GM23338 (cell line): ENCODE measurements at regions not wholly inside any gene's neighbourhood (a gene's known extent, or its start where the extent isn't known, plus 50 kb on each side); places are given as distances from the start of the nearest gene placed in this dataset.

Source experiments
- ATAC-seq: fragments of 200-7000 bp; cut with Tn5 transposase; 3 replicates; pipeline ENCODE4 v1.9.1; 2020
- DNase-seq: peaks from one replicate; pipeline ENCODE4 v3.0.0-alpha.2; 2015; ENCODE audit warnings: low spot score
- H2AFZ ChIP-seq: fragments of 200-600 bp; sonication (generic); 2 replicates; pipeline ENCODE4 v1.8.0; 2016; ENCODE audit warnings: antibody characterized with exemption, mild to moderate bottlenecking, moderate library complexity
- H3F3A ChIP-seq: fragments of 200-600 bp; sonication (generic); replicated peaks from 2 replicates; pipeline ENCODE4 v1.8.0; 2017; ENCODE audit warnings: antibody characterized with exemption, mixed run types, low read depth
- H3K27ac ChIP-seq: fragments of 200-600 bp; sonication (generic); 2 replicates; pipeline ENCODE4 v1.6.1; 2016; ENCODE audit warnings: low read depth
- H3K27me3 ChIP-seq: fragments of 200-600 bp; sonication (generic); 2 replicates; pipeline ENCODE4 v1.8.0; 2016; ENCODE audit warnings: mild to moderate bottlenecking, mixed run types, moderate library complexity; ENCODE audit not compliant: insufficient read depth
- H3K36me3 ChIP-seq: fragments of 200-600 bp; sonication (generic); 2 replicates; pipeline ENCODE4 v1.8.0; 2016; ENCODE audit warnings: mild to moderate bottlenecking; ENCODE audit not compliant: insufficient read depth
- H3K4me1 ChIP-seq: fragments of 200-600 bp; sonication (generic); 2 replicates; pipeline ENCODE4 v1.8.0; 2016; ENCODE audit warnings: mild to moderate bottlenecking, moderate library complexity; ENCODE audit not compliant: insufficient read depth
- H3K4me2 ChIP-seq: fragments of 200-600 bp; sonication (generic); 2 replicates; pipeline ENCODE4 v1.7.1; 2017; ENCODE audit warnings: mixed run types
- H3K4me3 ChIP-seq: fragments of 200-600 bp; sonication (generic); 2 replicates; pipeline ENCODE4 v1.6.1; 2016; ENCODE audit warnings: mixed run types
- H3K79me2 ChIP-seq: fragments of 200-600 bp; sonication (generic); replicated peaks from 2 replicates; pipeline ENCODE4 v1.8.0; 2017; ENCODE audit warnings: mild to moderate bottlenecking; ENCODE audit not compliant: insufficient read depth
- H3K9me2 ChIP-seq: fragments of 200-600 bp; sonication (generic); 2 replicates; pipeline ENCODE4 v1.8.0; 2017; ENCODE audit not compliant: insufficient read depth
- H4K20me1 ChIP-seq: fragments of 200-600 bp; sonication (generic); replicated peaks from 2 replicates; pipeline ENCODE4 v1.8.0; 2017; ENCODE audit warnings: mild to moderate bottlenecking; ENCODE audit not compliant: insufficient read depth
- H3K27ac Mint-ChIP-seq: 2 replicates; pipeline ENCODE4 v1.8.0; 2020; ENCODE audit warnings: inconsistent platforms, mild to moderate bottlenecking, moderate library complexity, mixed read lengths
- H3K27me3 Mint-ChIP-seq: 3 replicates; pipeline ENCODE4 v1.8.0; 2022; ENCODE audit warnings: low read depth, mild to moderate bottlenecking, moderate library complexity, mixed read lengths, inconsistent platforms; ENCODE audit not compliant: insufficient read depth, poor library complexity
- H3K36me3 Mint-ChIP-seq: 3 replicates; pipeline ENCODE4 v1.8.0; 2021; ENCODE audit warnings: low read depth, mild to moderate bottlenecking, inconsistent platforms, moderate library complexity, mixed read lengths
- H3K4me1 Mint-ChIP-seq: 3 replicates; pipeline ENCODE4 v1.8.0; 2020; ENCODE audit warnings: mild to moderate bottlenecking, inconsistent platforms, mixed read lengths
- H3K4me3 Mint-ChIP-seq: 3 replicates; pipeline ENCODE4 v1.8.0; 2021; ENCODE audit warnings: moderate library complexity, mild to moderate bottlenecking, inconsistent platforms, mixed read lengths
- H3K9me3 Mint-ChIP-seq: 3 replicates; pipeline ENCODE4 v1.8.0; 2020; ENCODE audit warnings: moderate library complexity, mild to moderate bottlenecking, inconsistent platforms, mixed read lengths
- CREB1 ChIP-seq: fragments of 250-450 bp; sonication (Bioruptor Pico); IDR thresholded peaks from 2 replicates; pipeline ENCODE4 v1.5.0; 2020; ENCODE audit warnings: low read depth, mild to moderate bottlenecking, moderate library complexity
- EZH2 ChIP-seq: fragments of 200-600 bp; sonication (generic); IDR thresholded peaks from one replicate; pipeline ENCODE4 v1.8.0; 2017; ENCODE audit warnings: antibody characterized with exemption, mild to moderate bottlenecking, low read depth; ENCODE audit not compliant: unreplicated experiment
- EZH2phosphoT487 ChIP-seq: fragments of 200-600 bp; sonication (generic); IDR thresholded peaks from one replicate; pipeline ENCODE4 v1.8.1; 2018; ENCODE audit warnings: antibody characterized with exemption; ENCODE audit not compliant: unreplicated experiment
- JUNB ChIP-seq: IDR thresholded peaks from one replicate; pipeline ENCODE4 v1.6.1; 2016; ENCODE audit warnings: antibody characterized with exemption; ENCODE audit not compliant: unreplicated experiment
- POLR2AphosphoS5 ChIP-seq: IDR thresholded peaks from 2 replicates; pipeline ENCODE4 v1.6.1; 2016; ENCODE audit warnings: antibody characterized with exemption, low read depth
- STAT1 ChIP-seq: IDR thresholded peaks from one replicate; pipeline ENCODE4 v1.6.1; 2016; ENCODE audit warnings: antibody characterized with exemption; ENCODE audit not compliant: unreplicated experiment
- ZNF114 ChIP-seq: fragments of 250-450 bp; sonication (Bioruptor Pico); IDR thresholded peaks from 2 replicates; pipeline ENCODE4 v1.5.0; 2020; ENCODE audit warnings: mild to moderate bottlenecking, moderate library complexity
- TF ChIP-seq, protein P1 (sequence below), 2 experiments: fragments of 200-600 bp in 1 of 2; sonication (generic) in 1 of 2; conservative IDR thresholded peaks; 2 replicates each; pipeline versions ENCODE4 v1.5.1 to v1.6.1; 2016 to 2017; ENCODE audit warnings: antibody characterized with exemption in 2 of 2, low read depth in 2 of 2, mild to moderate bottlenecking in 2 of 2, moderate library complexity in 1 of 2
- TF ChIP-seq, protein P2 (sequence below): IDR thresholded peaks from 2 replicates; pipeline ENCODE4 v1.6.1; 2016; ENCODE audit warnings: antibody characterized with exemption
- TF ChIP-seq, protein P3 (sequence below): fragments of 250-450 bp; sonication (Bioruptor Pico); IDR thresholded peaks from 2 replicates; pipeline ENCODE4 v1.5.0; 2020; ENCODE audit warnings: mild to moderate bottlenecking, moderate library complexity

DNA sequence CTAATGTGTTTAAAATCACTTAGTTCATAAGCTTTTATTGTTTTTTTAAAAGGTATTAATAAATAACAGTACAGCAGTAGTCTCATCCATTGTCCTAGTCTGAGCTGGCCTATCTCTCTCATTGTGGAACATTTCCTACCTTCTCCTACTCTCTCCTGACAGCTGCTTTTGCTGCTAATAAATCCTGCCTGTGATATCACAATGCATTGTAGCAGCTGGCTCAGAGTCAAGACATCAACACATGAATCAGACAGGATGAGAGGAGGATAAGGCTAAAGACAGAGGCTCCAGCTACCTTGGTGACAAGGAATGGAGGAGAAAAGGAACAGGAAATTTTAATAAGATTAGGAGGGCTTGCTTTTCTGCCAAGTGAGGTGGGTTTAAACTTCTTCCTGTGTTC lies 626.1 kb downstream of the HS3ST4 start (continued):
- no peak for TF ChIP-seq EZH2
- TF ChIP-seq ZNF114: no peak
- no peak for TF ChIP-seq POLR2AphosphoS5
- TF ChIP-seq, protein P1, sequence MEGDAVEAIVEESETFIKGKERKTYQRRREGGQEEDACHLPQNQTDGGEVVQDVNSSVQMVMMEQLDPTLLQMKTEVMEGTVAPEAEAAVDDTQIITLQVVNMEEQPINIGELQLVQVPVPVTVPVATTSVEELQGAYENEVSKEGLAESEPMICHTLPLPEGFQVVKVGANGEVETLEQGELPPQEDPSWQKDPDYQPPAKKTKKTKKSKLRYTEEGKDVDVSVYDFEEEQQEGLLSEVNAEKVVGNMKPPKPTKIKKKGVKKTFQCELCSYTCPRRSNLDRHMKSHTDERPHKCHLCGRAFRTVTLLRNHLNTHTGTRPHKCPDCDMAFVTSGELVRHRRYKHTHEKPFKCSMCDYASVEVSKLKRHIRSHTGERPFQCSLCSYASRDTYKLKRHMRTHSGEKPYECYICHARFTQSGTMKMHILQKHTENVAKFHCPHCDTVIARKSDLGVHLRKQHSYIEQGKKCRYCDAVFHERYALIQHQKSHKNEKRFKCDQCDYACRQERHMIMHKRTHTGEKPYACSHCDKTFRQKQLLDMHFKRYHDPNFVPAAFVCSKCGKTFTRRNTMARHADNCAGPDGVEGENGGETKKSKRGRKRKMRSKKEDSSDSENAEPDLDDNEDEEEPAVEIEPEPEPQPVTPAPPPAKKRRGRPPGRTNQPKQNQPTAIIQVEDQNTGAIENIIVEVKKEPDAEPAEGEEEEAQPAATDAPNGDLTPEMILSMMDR (conservative IDR thresholded peaks at IDR 0.05; ENCODE audit: low read depth in 2 of 2): no peak
- TF ChIP-seq, protein P2, sequence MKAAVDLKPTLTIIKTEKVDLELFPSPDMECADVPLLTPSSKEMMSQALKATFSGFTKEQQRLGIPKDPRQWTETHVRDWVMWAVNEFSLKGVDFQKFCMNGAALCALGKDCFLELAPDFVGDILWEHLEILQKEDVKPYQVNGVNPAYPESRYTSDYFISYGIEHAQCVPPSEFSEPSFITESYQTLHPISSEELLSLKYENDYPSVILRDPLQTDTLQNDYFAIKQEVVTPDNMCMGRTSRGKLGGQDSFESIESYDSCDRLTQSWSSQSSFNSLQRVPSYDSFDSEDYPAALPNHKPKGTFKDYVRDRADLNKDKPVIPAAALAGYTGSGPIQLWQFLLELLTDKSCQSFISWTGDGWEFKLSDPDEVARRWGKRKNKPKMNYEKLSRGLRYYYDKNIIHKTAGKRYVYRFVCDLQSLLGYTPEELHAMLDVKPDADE: no peak
- TF ChIP-seq JUNB: no peak
- TF ChIP-seq CREB1 (CRISPR knock-in tag): no peak
- no peak for TF ChIP-seq EZH2phosphoT487

DNA sequence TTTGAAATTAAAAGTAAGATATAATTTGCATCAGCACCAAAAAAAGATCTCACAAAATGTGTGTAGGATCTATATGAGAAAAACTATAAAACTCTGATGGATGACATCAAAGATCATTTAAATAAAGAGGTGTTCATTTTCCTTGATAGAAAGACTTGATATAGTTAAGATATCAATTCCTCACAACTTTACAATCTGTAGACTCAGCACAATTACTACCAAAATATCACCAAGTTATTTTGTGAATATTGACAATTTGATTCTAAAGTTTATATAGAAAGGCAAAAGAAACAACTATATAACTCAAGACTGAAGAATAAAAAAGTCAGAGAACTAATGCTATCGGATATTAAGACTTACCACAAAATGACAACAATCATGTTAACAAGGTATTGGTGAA lies 638.9 kb downstream of the HS3ST4 start:
- Mint-ChIP-seq H3K9me3 (peaks cover 81% of the 10 kb centered on the region), H3K27ac (no peak overlapping the region), H3K4me1 (no peaks in the 10 kb centered on the region), H3K4me3 (no peak overlapping the region), H3K36me3 (peaks cover 16% of the 10 kb centered on the region), H3K27me3 (peaks cover 4% of the 10 kb centered on the region)
- Histone ChIP-seq H3F3A (no peaks in the 10 kb centered on the region), H3K9me2 (no peaks in the 10 kb centered on the region), H3K27ac (no peak overlapping the region), H3K27me3 (no peaks in the 10 kb centered on the region), H2AFZ (no peak overlapping the region), H3K4me2 (no peak overlapping the region), H4K20me1 (no peaks in the 10 kb centered on the region), H3K79me2 (no peaks in the 10 kb centered on the region), H3K4me1 (no peaks in the 10 kb centered on the region), H3K36me3 (no peaks in the 10 kb centered on the region), H3K4me3 (no peak overlapping the region)
- DNase-seq (no peak), ATAC-seq (no peak)
- no peak for TF ChIP-seq STAT1
- no peak for TF ChIP-seq CREB1 (CRISPR knock-in tag)
- TF ChIP-seq, protein P3, sequence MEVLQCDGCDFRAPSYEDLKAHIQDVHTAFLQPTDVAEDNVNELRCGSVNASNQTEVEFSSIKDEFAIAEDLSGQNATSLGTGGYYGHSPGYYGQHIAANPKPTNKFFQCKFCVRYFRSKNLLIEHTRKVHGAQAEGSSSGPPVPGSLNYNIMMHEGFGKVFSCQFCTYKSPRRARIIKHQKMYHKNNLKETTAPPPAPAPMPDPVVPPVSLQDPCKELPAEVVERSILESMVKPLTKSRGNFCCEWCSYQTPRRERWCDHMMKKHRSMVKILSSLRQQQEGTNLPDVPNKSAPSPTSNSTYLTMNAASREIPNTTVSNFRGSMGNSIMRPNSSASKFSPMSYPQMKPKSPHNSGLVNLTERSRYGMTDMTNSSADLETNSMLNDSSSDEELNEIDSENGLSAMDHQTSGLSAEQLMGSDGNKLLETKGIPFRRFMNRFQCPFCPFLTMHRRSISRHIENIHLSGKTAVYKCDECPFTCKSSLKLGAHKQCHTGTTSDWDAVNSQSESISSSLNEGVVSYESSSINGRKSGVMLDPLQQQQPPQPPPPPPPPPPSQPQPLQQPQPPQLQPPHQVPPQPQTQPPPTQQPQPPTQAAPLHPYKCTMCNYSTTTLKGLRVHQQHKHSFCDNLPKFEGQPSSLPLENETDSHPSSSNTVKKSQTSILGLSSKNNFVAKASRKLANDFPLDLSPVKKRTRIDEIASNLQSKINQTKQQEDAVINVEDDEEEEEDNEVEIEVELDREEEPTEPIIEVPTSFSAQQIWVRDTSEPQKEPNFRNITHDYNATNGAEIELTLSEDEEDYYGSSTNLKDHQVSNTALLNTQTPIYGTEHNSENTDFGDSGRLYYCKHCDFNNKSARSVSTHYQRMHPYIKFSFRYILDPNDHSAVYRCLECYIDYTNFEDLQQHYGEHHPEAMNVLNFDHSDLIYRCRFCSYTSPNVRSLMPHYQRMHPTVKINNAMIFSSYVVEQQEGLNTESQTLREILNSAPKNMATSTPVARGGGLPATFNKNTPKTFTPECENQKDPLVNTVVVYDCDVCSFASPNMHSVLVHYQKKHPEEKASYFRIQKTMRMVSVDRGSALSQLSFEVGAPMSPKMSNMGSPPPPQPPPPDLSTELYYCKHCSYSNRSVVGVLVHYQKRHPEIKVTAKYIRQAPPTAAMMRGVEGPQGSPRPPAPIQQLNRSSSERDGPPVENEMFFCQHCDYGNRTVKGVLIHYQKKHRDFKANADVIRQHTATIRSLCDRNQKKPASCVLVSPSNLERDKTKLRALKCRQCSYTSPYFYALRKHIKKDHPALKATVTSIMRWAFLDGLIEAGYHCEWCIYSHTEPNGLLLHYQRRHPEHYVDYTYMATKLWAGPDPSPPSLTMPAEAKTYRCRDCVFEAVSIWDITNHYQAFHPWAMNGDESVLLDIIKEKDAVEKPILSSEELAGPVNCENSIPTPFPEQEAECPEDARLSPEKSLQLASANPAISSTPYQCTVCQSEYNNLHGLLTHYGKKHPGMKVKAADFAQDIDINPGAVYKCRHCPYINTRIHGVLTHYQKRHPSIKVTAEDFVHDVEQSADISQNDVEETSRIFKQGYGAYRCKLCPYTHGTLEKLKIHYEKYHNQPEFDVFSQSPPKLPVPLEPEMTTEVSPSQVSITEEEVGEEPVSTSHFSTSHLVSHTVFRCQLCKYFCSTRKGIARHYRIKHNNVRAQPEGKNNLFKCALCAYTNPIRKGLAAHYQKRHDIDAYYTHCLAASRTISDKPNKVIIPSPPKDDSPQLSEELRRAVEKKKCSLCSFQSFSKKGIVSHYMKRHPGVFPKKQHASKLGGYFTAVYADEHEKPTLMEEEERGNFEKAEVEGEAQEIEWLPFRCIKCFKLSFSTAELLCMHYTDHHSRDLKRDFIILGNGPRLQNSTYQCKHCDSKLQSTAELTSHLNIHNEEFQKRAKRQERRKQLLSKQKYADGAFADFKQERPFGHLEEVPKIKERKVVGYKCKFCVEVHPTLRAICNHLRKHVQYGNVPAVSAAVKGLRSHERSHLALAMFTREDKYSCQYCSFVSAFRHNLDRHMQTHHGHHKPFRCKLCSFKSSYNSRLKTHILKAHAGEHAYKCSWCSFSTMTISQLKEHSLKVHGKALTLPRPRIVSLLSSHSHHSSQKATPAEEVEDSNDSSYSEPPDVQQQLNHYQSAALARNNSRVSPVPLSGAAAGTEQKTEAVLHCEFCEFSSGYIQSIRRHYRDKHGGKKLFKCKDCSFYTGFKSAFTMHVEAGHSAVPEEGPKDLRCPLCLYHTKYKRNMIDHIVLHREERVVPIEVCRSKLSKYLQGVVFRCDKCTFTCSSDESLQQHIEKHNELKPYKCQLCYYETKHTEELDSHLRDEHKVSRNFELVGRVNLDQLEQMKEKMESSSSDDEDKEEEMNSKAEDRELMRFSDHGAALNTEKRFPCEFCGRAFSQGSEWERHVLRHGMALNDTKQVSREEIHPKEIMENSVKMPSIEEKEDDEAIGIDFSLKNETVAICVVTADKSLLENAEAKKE (CRISPR knock-in tag): no peak
- TF ChIP-seq POLR2AphosphoS5: no peak
